ENCODE measurements at regions not wholly inside any gene's neighbourhood (a gene's known extent, or its start where the extent isn't known, plus 50 kb on each side); places are given as distances from the start of the nearest gene placed in this dataset.

- TF ChIP-seq POLR2A (IDR thresholded peaks at IDR 0.05) (no peak), CTCF (IDR thresholded peaks at IDR 0.05) (no peak), POLR2AphosphoS5 (IDR thresholded peaks at IDR 0.05; ENCODE audit: insufficient read depth in 1 of 2, low read depth in 1 of 2) (no peak)
Observed at GRCh38 chr13:104057861-104058260, 991.6 kb upstream of the SLC10A2 start.

Data from vagina (tissue), 2 donors.